Osteocyte (in vitro differentiated cells): ENCODE measurements at regions not wholly inside any gene's neighbourhood (a gene's known extent, or its start where the extent isn't known, plus 50 kb on each side); places are given as distances from the start of the nearest gene placed in this dataset.
A peak's percentile ranks its signal among the peaks of the same experiment; 100 is the strongest.

Source experiments
- DNase-seq: peaks from one replicate; pipeline ENCODE4 v3.0.0; 2021; ENCODE audit warnings: mixed read lengths; ENCODE audit not compliant: unreplicated experiment; ENCODE audit errors: extremely low spot score
- H3K27ac Mint-ChIP-seq: one replicate; pipeline ENCODE4 v1.8.0; 2021; ENCODE audit warnings: mild to moderate bottlenecking, mixed read lengths; ENCODE audit not compliant: unreplicated experiment
- H3K27me3 Mint-ChIP-seq: one replicate; pipeline ENCODE4 v1.8.0; 2021; ENCODE audit warnings: mixed read lengths; ENCODE audit not compliant: unreplicated experiment
- H3K36me3 Mint-ChIP-seq: one replicate; pipeline ENCODE4 v1.8.0; 2021; ENCODE audit warnings: mixed read lengths; ENCODE audit not compliant: unreplicated experiment
- H3K4me1 Mint-ChIP-seq: one replicate; pipeline ENCODE4 v1.8.0; 2021; ENCODE audit warnings: mixed read lengths; ENCODE audit not compliant: unreplicated experiment
- H3K4me3 Mint-ChIP-seq: one replicate; pipeline ENCODE4 v1.8.0; 2021; ENCODE audit warnings: mild to moderate bottlenecking, moderate library complexity, mixed read lengths; ENCODE audit not compliant: unreplicated experiment
- H3K9me3 Mint-ChIP-seq: one replicate; pipeline ENCODE4 v1.8.0; 2021; ENCODE audit warnings: mixed read lengths; ENCODE audit not compliant: unreplicated experiment
- TF ChIP-seq, protein P1 (sequence below): fragments of 200-600 bp; sonication (generic); IDR thresholded peaks from 2 replicates; pipeline ENCODE4 v1.5.0; 2021; ENCODE audit warnings: antibody characterized with exemption, mild to moderate bottlenecking, moderate library complexity

GRCh38 chr12:80038062-80038560 lies 61.2 kb upstream of the OTOGL start:
- H3K4me1 Mint-ChIP-seq: peaks cover 8% of the 10 kb centered on the region
- H3K9me3 Mint-ChIP-seq: no peaks in the 10 kb centered on the region
- no peak for DNase-seq
- TF ChIP-seq, protein P1, sequence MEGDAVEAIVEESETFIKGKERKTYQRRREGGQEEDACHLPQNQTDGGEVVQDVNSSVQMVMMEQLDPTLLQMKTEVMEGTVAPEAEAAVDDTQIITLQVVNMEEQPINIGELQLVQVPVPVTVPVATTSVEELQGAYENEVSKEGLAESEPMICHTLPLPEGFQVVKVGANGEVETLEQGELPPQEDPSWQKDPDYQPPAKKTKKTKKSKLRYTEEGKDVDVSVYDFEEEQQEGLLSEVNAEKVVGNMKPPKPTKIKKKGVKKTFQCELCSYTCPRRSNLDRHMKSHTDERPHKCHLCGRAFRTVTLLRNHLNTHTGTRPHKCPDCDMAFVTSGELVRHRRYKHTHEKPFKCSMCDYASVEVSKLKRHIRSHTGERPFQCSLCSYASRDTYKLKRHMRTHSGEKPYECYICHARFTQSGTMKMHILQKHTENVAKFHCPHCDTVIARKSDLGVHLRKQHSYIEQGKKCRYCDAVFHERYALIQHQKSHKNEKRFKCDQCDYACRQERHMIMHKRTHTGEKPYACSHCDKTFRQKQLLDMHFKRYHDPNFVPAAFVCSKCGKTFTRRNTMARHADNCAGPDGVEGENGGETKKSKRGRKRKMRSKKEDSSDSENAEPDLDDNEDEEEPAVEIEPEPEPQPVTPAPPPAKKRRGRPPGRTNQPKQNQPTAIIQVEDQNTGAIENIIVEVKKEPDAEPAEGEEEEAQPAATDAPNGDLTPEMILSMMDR: no peak
- H3K4me3 Mint-ChIP-seq: no peak overlapping the region
- H3K27me3 Mint-ChIP-seq: no peaks in the 10 kb centered on the region
- H3K36me3 Mint-ChIP-seq: no peaks in the 10 kb centered on the region
- H3K27ac Mint-ChIP-seq: no peak overlapping the region

GRCh38 chr12:80033448-80033847 lies 65.9 kb upstream of the OTOGL start:
- no peaks in the 10 kb centered on the region for H3K36me3 Mint-ChIP-seq
- H3K27me3 Mint-ChIP-seq: no peaks in the 10 kb centered on the region
- peaks cover 6% of the 10 kb centered on the region for H3K4me1 Mint-ChIP-seq
- H3K4me3 Mint-ChIP-seq: no peak overlapping the region
- peak overlapping the region; percentile 21 for H3K27ac Mint-ChIP-seq
- TF ChIP-seq, protein P1: no peak
- no peaks in the 10 kb centered on the region for H3K9me3 Mint-ChIP-seq
- no peak for DNase-seq

GRCh38 chr12:80032946-80033345 lies 66.4 kb upstream of the OTOGL start:
- Mint-ChIP-seq H3K4me1 (peaks cover 6% of the 10 kb centered on the region), H3K9me3 (no peaks in the 10 kb centered on the region), H3K36me3 (no peaks in the 10 kb centered on the region), H3K27me3 (no peaks in the 10 kb centered on the region), H3K27ac (peak overlapping the region; percentile 21), H3K4me3 (no peak overlapping the region)
- TF ChIP-seq, protein P1: no peak
- DNase-seq: no peak

DNA sequence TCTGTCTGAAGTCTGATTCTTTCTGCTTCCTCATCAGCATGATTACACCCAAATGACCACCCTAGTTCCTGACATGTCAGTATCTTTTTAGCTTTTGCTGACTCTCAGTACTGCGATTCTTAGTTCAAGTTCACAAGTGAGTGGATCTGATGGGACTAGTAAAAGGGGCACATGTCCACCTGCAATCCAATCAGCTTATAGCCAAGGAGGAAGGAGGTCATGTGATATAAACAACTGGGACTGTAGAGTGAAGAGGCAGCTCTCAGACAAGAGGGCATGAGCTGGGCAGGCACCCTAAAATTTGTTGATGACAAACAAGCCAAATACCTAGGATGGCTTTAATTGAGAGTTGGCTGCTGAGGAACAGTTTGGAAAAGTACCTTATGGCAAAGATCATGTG lies 68.1 kb upstream of the OTOGL start:
- Mint-ChIP-seq H3K27me3 (no peaks in the 10 kb centered on the region), H3K4me1 (peaks cover 6% of the 10 kb centered on the region), H3K36me3 (no peaks in the 10 kb centered on the region), H3K9me3 (no peaks in the 10 kb centered on the region), H3K27ac (no peak overlapping the region), H3K4me3 (no peak overlapping the region)
- TF ChIP-seq, protein P1: no peak
- no peak for DNase-seq

GRCh38 chr12:80025638-80026037 lies 73.7 kb upstream of the OTOGL start:
- Mint-ChIP-seq H3K27me3 (no peaks in the 10 kb centered on the region), H3K36me3 (no peaks in the 10 kb centered on the region), H3K27ac (no peak overlapping the region), H3K4me3 (no peak overlapping the region), H3K9me3 (peaks cover 27% of the 10 kb centered on the region), H3K4me1 (no peaks in the 10 kb centered on the region)
- TF ChIP-seq, protein P1: no peak
- DNase-seq: no peak
